PC-3 (cell line): ENCODE measurements at regions not wholly inside any gene's neighbourhood (a gene's known extent, or its start where the extent isn't known, plus 50 kb on each side); places are given as distances from the start of the nearest gene placed in this dataset.

Experiments
- ATAC-seq: fragments of 200-7000 bp; cut with Tn5 transposase; 2 replicates; pipeline ENCODE4 v1.9.1; 2020; ENCODE audit warnings: mild to moderate bottlenecking, moderate library complexity
- BruUV-seq: library from RNA; stranded (reverse); fragments of 400-500 nt; replicated peaks from 2 replicates; lab custom pipeline; 2021; lab: Mats Ljungman, UMichigan
- CTCF ChIA-PET: fragments of 300-600 bp; sonication (Branson Sonifier 250); formaldehyde crosslinking; loops from one replicate; lab custom pipeline; 2022; ENCODE audit warnings: antibody characterized with exemption; lab: Charles Lee
- POLR2A ChIA-PET: fragments of 300-600 bp; sonication (Branson Sonifier 250); formaldehyde crosslinking; loops from one replicate; lab custom pipeline; 2022; ENCODE audit warnings: antibody characterized with exemption; ENCODE audit not compliant: unreplicated experiment; lab: Charles Lee
- DNase-seq: peaks from one replicate; pipeline ENCODE4 v3.0.0-alpha.2; 2015
- H2AFZ ChIP-seq: fragments of 300-600 bp; sonication (generic); 2 replicates; pipeline ENCODE4 v1.6.0; 2016; ENCODE audit warnings: antibody characterized with exemption, low read length
- H3F3A ChIP-seq: fragments of 300-600 bp; sonication (generic); one replicate; pipeline ENCODE4 v1.6.0; 2017; ENCODE audit warnings: antibody characterized with exemption, low read length, control low read depth, mild to moderate bottlenecking; ENCODE audit not compliant: unreplicated experiment
- H3K27ac ChIP-seq: fragments of 300-600 bp; sonication (generic); 2 replicates; pipeline ENCODE4 v1.5.1; 2016; ENCODE audit warnings: mild to moderate bottlenecking, low read length
- H3K27me3 ChIP-seq: fragments of 300-600 bp; sonication (generic); 2 replicates; pipeline ENCODE4 v1.6.1; 2016; ENCODE audit warnings: low read length, mixed read lengths
- H3K36me3 ChIP-seq: fragments of 300-600 bp; sonication (generic); 2 replicates; pipeline ENCODE4 v1.6.1; 2016; ENCODE audit warnings: low read depth, mixed run types, low read length, mixed read lengths
- H3K4me1 ChIP-seq: fragments of 300-600 bp; sonication (generic); 2 replicates; pipeline ENCODE4 v1.5.1; 2016; ENCODE audit warnings: low read length; ENCODE audit not compliant: insufficient read depth
- H3K4me2 ChIP-seq: fragments of 300-600 bp; sonication (generic); 2 replicates; pipeline ENCODE4 v1.6.0; 2016; ENCODE audit warnings: low read length
- H3K4me3 ChIP-seq: fragments of 300-600 bp; sonication (generic); 2 replicates; pipeline ENCODE4 v1.5.1; 2016; ENCODE audit warnings: mild to moderate bottlenecking, low read length, mixed read lengths
- H3K79me2 ChIP-seq: fragments of 300-600 bp; sonication (generic); 2 replicates; pipeline ENCODE4 v1.6.1; 2017; ENCODE audit warnings: low read length, mixed read lengths
- H3K9ac ChIP-seq: fragments of 300-600 bp; sonication (generic); 2 replicates; pipeline ENCODE4 v1.6.0; 2016; ENCODE audit warnings: mild to moderate bottlenecking, low read length
- H3K9me2 ChIP-seq: fragments of 300-600 bp; sonication (generic); replicated peaks from 2 replicates; pipeline ENCODE4 v1.6.1; 2016; ENCODE audit warnings: mixed run types, low read length, mixed read lengths
- H3K9me3 ChIP-seq: fragments of 300-600 bp; sonication (generic); 2 replicates; pipeline ENCODE4 v1.6.1; 2016; ENCODE audit warnings: low read length, mixed read lengths
- H4K20me1 ChIP-seq: fragments of 300-600 bp; sonication (generic); 2 replicates; pipeline ENCODE4 v1.6.1; 2016; ENCODE audit warnings: low read length, mixed read lengths
- EZH2 ChIP-seq: fragments of 300-600 bp; sonication (generic); IDR thresholded peaks from one replicate; pipeline ENCODE4 v1.6.1; 2017; ENCODE audit warnings: antibody characterized with exemption, mild to moderate bottlenecking, low read length; ENCODE audit not compliant: unreplicated experiment
- EZH2phosphoT487 ChIP-seq: fragments of 300-600 bp; sonication (generic); IDR thresholded peaks from 2 replicates; pipeline ENCODE4 v1.6.1; 2018; ENCODE audit warnings: mild to moderate bottlenecking, antibody characterized with exemption, low read length, borderline replicate concordance
- intact Hi-C: fragments of 100-400 bp; cut with micrococcal nuclease; formaldehyde crosslinking; loops from 2 replicates; pipeline ENCODE4 v1.9.0; 2023
- TF ChIP-seq, protein P1 (sequence below): fragments of 300-600 bp; sonication (generic); conservative IDR thresholded peaks from 2 replicates; pipeline ENCODE4 v1.5.1; 2017; ENCODE audit warnings: antibody characterized with exemption, low read depth, mild to moderate bottlenecking, low read length

- DNase-seq = peak; percentile 41
- Histone ChIP-seq H3K9ac (no peak overlapping the region), H3F3A (no peaks in the 10 kb centered on the region), H3K4me2 (no peak overlapping the region), H3K27ac (peak overlapping the region; percentile 27; the same call in 1 of the 2 replicates), H4K20me1 (no peaks in the 10 kb centered on the region), H3K4me3 (no peak overlapping the region), H3K4me1 (peaks cover 8% of the 10 kb centered on the region; the same call in 1 of the 2 replicates), H3K27me3 (no peaks in the 10 kb centered on the region), H3K36me3 (no peaks in the 10 kb centered on the region), H3K79me2 (no peaks in the 10 kb centered on the region), H2AFZ (no peak overlapping the region), H3K9me3 (no peaks in the 10 kb centered on the region), H3K9me2 (no peaks in the 10 kb centered on the region)
- peak; percentile 53 for ATAC-seq
- intact Hi-C loops = no loop called here
- no TSS peak for BruUV-seq
- TF ChIP-seq EZH2 (no peak), EZH2phosphoT487 (no peak)
- TF ChIP-seq, protein P1, sequence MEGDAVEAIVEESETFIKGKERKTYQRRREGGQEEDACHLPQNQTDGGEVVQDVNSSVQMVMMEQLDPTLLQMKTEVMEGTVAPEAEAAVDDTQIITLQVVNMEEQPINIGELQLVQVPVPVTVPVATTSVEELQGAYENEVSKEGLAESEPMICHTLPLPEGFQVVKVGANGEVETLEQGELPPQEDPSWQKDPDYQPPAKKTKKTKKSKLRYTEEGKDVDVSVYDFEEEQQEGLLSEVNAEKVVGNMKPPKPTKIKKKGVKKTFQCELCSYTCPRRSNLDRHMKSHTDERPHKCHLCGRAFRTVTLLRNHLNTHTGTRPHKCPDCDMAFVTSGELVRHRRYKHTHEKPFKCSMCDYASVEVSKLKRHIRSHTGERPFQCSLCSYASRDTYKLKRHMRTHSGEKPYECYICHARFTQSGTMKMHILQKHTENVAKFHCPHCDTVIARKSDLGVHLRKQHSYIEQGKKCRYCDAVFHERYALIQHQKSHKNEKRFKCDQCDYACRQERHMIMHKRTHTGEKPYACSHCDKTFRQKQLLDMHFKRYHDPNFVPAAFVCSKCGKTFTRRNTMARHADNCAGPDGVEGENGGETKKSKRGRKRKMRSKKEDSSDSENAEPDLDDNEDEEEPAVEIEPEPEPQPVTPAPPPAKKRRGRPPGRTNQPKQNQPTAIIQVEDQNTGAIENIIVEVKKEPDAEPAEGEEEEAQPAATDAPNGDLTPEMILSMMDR = no peak
- CTCF ChIA-PET = no interaction called here
- POLR2A ChIA-PET = interaction anchor here (0.7 kb wide), 1 partner anchor 47 kb away, joined by 7 read pairs; no protein-coding TSS in a partner anchor
Observed at GRCh38 chr6:112665815-112666214, 318.7 kb downstream of the RFPL4B start.

- ATAC-seq (no peak), DNase-seq (no peak)
- Histone ChIP-seq H3K4me3 (no peak overlapping the region), H3K36me3 (no peaks in the 10 kb centered on the region), H2AFZ (no peak overlapping the region), H3K27ac (no peak overlapping the region), H3K9ac (no peak overlapping the region), H3K9me3 (no peaks in the 10 kb centered on the region), H3K4me2 (no peak overlapping the region), H3K27me3 (no peaks in the 10 kb centered on the region), H4K20me1 (no peaks in the 10 kb centered on the region), H3K4me1 (peaks cover 12% of the 10 kb centered on the region; the same call in 1 of the 2 replicates), H3F3A (no peaks in the 10 kb centered on the region), H3K79me2 (no peaks in the 10 kb centered on the region), H3K9me2 (no peaks in the 10 kb centered on the region)
- BruUV-seq = no TSS peak
- intact Hi-C loops = no loop called here
- POLR2A ChIA-PET = no interaction called here
- CTCF ChIA-PET = no interaction called here
- TF ChIP-seq EZH2phosphoT487 = no peak
- no peak for TF ChIP-seq EZH2
- TF ChIP-seq, protein P1 = no peak
Observed at GRCh38 chr6:112667427-112667826, 320.3 kb downstream of the RFPL4B start.

GRCh38 chr6:112680091-112680490, 333.0 kb downstream of the RFPL4B start:
- Histone ChIP-seq H3K36me3 (no peaks in the 10 kb centered on the region), H3K4me2 (peak overlapping the region; percentile 48; the same call in 1 of the 2 replicates), H3K4me1 (peaks cover 9% of the 10 kb centered on the region), H3K27ac (no peak overlapping the region), H3K9ac (no peak overlapping the region), H3K9me2 (no peaks in the 10 kb centered on the region), H3K4me3 (no peak overlapping the region), H3K79me2 (no peaks in the 10 kb centered on the region), H3K27me3 (no peaks in the 10 kb centered on the region), H3F3A (no peaks in the 10 kb centered on the region), H3K9me3 (no peaks in the 10 kb centered on the region), H2AFZ (peak overlapping the region; percentile 28), H4K20me1 (no peaks in the 10 kb centered on the region)
- ChIA-PET POLR2A (no interaction called here), CTCF (interaction anchor here (0.8 kb wide), 1 partner anchor 1178 kb away, joined by 3 read pairs; no protein-coding TSS in a partner anchor)
- BruUV-seq = no TSS peak
- intact Hi-C loops = no loop called here
- no peak for ATAC-seq
- TF ChIP-seq EZH2 (no peak), EZH2phosphoT487 (no peak)
- TF ChIP-seq, protein P1 = no peak
- DNase-seq = no peak
